Dermis blood vessel endothelial cell (primary cell): ENCODE measurements at regions not wholly inside any gene's neighbourhood (a gene's known extent, or its start where the extent isn't known, plus 50 kb on each side); places are given as distances from the start of the nearest gene placed in this dataset.
"Not testable (repeated sequence)": the region's sequence is repeated elsewhere in the genome, so short reads cannot be mapped to it uniquely, and the experiment has no call there.

Experiments
- DNase-seq: peaks from one replicate; pipeline ENCODE4 v3.0.0; 2010

GRCh38 chrX:124239324-124239723, 93.1 kb upstream of the TEX13D start:
- no peak for DNase-seq

GRCh38 chrX:124239911-124240310, 92.5 kb upstream of the TEX13D start:
- DNase-seq, result no peak

- no peak for DNase-seq
Measured at GRCh38 chrX:124240422-124240821, 92.0 kb upstream of the TEX13D start.

- DNase-seq, result no peak
Measured at GRCh38 chrX:124242131-124242530, 90.3 kb upstream of the TEX13D start.

GRCh38 chrX:124249345-124249744, 83.1 kb upstream of the TEX13D start:
- DNase-seq, result no peak

GRCh38 chrX:124250835-124251437, 81.5 kb upstream of the TEX13D start:
- no peak for DNase-seq

- no peak for DNase-seq
Measured at GRCh38 chrX:124254611-124255010, 77.8 kb upstream of the TEX13D start.

- no peak for DNase-seq
Measured at GRCh38 chrX:124256216-124256615, 76.2 kb upstream of the TEX13D start.

- no peak for DNase-seq
Measured at GRCh38 chrX:124256629-124257380, 75.7 kb upstream of the TEX13D start.

- DNase-seq, result no peak
Measured at GRCh38 chrX:124257924-124258702, 74.3 kb upstream of the TEX13D start.

GRCh38 chrX:124260845-124261244, 71.6 kb upstream of the TEX13D start:
- DNase-seq, result no peak

- DNase-seq, result no peak
Measured at GRCh38 chrX:124263743-124264142, 68.7 kb upstream of the TEX13D start.

- DNase-seq, result no peak
Measured at GRCh38 chrX:124268099-124268498, 64.4 kb upstream of the TEX13D start.

- DNase-seq, result no peak
Measured at GRCh38 chrX:124269881-124270280, 62.6 kb upstream of the TEX13D start.

- DNase-seq, result not testable (repeated sequence)
Measured at GRCh38 chrX:124271599-124271998, 60.9 kb upstream of the TEX13D start.

- no peak for DNase-seq
Measured at GRCh38 chrX:124272370-124272982, 60.0 kb upstream of the TEX13D start.

GRCh38 chrX:124274438-124275181, 57.9 kb upstream of the TEX13D start:
- no peak for DNase-seq

GRCh38 chrX:124275182-124275894, 57.1 kb upstream of the TEX13D start:
- no peak for DNase-seq

GRCh38 chrX:124280294-124280902, 52.1 kb upstream of the TEX13D start:
- DNase-seq, result no peak

- DNase-seq, result no peak
Measured at GRCh38 chrX:124282580-124282979, 49.9 kb upstream of the TEX13D start.
